NCI-H526 (cell line): ENCODE measurements at regions not wholly inside any gene's neighbourhood (a gene's known extent, or its start where the extent isn't known, plus 50 kb on each side); places are given as distances from the start of the nearest gene placed in this dataset.
"Not testable (repeated sequence)": the region's sequence is repeated elsewhere in the genome, so short reads cannot be mapped to it uniquely, and the experiment has no call there.

Experiments
- DNase-seq, 2 experiments: peaks; one replicate each; lab custom pipeline; 2025; lab: John Stamatoyannopoulos, UW

DNA sequence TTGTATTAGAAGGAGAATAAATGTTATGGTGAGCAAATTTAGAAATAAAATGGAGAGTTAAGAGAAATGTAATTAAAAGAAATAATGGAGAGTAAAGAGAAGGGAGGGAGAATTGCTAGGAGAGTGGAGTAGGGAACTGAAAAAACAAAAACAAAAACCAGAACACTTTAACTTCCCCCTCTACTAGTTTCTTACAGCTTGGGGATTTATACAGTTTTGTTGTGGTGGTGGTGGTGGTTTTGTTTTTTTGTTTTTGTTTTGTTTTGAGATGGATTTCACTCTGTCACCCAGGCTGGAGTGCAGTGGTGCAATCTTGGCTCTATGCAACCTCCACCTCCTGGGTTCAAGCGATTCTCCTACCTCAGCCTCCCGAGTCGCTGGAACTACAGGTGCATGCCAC, 322.4 kb downstream of the TMEM167A start:
- DNase-seq, result no peak

DNA sequence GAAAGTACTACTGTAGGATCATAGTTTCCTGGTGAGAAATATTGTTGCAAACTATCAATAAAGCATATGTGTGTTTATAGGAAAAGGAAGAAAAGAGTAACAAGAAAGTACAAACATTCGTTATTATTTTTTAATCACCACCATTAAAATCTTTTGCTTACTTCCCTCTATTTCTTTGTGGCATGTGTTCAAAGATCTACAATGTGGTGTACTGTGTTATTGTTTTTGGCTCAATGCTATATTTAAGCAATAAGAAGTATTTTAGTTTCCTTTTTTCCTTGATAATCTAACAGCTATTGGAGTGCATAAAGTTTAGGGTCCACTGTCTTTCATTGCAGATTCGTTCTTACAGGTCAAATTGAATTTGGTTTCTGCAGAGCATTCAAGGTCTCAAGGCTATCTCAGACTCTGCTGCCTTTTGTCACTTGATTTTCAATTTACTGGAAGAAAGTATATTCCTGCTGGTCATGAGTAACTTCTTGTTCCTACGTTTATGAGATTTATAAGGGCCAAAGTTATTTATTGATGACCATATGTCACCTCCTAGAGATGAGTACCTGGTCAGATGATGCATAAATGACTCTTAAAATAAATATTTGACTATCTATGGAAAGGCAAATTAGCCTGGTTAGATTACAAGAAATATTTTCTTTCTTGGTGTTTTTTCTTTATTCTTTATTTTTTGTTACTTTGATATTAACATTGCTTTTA, 323.0 kb downstream of the TMEM167A start:
- DNase-seq, result no peak

DNA sequence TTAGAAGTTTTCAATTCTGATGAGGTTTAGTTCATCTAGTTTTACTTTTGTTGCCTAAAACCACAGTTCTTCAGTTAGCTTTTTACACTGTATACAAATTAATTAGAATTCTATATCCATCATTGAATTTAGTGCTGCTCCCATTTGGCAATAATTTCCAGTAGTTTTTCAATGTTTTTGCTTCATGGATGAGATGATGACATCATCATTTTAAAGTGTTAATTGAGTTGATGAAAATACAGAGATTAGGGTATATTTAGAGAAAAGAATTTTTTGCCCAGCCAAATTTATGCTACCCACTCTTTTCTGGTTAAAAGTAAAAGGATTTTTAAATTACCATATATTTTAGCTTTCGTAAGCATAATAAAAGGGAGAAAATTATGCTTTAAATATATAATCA, 323.8 kb downstream of the TMEM167A start:
- DNase-seq, result no peak

DNA sequence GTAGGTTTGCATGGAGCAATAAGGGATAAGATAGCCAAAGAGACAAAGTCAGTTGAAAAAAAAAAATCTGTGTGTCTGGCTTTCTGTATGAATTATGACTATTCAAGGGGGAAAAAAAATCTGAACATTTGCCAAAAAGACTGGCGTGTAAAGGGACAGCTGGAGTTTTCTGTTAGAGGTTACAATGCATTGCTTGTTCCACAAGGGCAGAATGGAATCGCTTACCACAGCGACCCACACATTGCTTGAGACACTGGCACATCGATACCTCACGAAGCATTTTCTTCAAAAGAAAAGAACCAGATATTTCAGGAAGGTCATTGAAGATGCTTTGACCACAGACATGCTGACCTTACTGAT, 327.8 kb downstream of the TMEM167A start:
- DNase-seq, result peak; percentile 35 to 43

DNA sequence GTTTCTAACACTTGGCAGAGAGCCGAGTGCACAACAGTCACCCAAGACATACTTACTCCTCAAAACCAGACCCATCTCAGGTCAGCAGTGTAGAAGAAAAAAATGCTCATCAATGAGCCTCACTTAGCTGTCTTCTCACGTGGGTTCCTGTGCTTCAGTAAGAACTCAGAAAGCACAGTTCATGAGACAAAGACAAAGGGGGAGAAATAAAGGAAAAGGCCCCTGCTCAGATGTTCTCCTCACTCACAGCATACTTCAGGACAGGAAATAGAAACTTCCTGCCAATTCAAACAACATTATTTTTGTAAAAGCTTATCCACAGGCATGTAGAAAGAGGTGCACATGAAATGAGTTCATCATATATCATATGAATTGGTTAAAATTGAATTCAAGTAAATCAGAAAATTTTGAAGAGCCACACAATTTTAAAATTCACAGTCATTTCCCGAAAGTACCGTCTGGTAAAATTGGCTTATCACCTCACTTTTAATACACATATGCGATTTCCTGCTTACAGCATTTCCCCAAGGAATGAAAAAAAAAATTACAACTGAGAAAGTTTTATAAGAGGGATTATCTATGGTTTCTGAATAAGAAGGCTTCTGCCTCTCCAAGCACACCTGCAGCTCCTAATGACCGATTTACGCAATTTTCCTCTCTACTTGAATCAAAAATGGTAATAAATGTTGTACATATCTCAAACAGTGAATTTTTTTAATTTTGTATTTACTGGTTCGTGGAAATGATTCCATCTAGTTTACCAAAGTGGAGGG, 328.3 kb downstream of the TMEM167A start:
- no peak for DNase-seq

DNA sequence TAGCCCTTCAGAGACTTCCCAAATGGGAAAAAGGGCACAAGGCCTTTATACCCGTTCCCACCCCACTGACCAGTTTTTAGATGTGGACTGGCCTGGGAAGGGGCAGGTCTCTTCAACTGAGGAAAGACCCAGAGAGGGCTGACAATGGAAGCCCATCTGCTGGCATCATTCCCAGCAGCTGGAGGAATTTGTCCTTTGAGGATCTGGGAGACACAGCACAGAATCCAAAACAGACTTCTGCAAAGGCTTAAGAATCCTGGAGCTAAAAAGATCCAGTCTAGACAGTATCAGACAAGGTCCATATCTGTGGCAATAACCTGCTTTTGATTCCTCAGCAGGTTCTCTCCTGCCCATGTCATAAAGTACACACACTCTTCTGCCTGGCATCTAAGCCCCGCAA, 329.2 kb downstream of the TMEM167A start:
- DNase-seq, result no peak

DNA sequence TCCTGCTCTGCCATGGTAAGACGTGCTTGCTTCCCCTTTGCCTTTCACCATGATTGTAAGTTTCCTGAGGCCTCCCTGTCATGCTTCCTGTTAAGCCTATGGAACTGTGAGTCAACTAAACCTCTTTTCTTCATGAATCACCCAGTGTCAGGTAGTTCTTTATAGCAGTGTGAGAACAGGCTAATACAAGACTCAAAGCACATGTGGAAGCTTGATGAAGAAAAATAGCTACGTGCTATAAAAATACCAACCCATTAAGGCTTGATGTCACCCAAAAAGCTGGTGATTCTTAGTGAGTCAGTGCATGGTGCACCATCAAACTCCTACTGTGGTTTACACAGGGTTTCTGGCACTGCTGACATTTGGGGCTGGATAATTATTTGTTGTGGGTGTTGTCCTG, 332.2 kb downstream of the TMEM167A start:
- DNase-seq, result no peak

DNA sequence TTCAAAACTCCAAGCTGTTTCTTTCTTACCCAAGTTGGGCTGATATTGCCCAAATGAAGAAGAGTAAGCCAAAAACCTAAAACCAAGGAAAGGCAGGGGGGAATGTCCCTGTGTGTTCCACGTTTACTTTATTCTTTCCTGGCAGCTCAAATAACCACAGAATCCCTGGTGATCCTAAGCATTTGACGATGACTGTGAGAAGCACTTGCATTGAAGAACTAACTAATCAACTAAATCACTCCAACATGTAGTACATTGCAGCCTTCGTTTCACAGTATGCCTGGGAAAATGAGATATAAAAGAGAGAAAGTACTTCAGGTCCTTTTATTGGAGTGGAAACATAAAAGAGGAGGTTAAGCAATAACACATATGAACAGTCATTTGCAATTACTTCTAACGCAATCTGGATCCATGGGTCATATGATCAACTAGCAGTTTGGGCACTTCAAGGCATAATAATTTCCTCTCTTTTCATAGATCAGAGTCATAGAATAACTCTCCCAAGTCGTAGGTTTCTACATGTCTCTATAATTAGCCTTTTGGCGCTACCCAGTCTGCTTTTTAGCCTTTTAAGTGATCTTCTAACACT, 338.4 kb downstream of the TMEM167A start:
- DNase-seq, result no peak

DNA sequence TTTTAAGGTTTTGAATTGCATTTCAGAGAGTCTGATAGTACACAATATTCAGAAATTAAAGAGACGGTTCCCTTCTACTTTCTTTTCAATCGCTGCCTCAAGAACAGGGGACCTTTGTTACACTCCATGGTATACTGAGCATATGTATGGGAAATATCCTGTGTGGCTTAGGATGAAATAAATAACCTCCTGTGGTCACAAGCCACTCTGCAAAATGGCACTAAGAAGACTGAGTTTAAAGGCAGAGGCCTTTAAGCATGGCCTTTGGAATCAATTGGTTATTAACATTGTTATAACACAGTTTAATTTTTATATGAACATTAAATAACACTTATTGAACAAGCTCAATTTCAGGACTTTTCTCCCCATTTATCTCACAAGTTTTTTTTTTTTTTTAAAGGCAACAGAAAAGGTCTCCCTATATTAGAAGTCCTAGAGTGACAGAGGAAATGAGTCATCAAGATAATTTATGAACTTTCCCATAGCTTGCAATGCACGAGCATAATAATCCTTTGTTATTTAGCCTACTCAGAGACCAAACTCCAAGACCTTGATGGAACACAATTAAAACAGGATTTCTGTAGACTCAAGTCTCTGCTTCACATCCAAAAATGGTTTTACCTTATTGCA, 341.9 kb downstream of the TMEM167A start:
- DNase-seq, result no peak

DNA sequence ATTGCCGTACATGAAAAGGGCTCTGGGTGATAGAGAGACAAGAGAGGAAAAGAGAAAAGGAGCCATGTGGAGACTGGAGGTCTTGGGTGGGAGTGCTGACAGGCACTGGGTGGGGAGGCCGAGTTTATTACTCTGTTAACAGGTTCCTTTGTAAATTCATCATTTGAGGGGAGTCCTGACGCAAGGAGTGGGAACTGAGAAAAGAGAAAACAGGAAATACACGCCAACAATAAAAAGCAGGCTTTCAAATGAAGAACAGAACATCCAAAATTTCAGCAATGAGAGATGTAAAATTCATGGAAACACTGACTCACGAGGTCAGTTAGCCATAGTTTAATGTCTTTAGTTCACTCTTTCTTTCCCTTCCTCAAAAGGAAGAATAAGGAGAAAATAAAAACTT, 342.8 kb downstream of the TMEM167A start:
- DNase-seq, result no peak

DNA sequence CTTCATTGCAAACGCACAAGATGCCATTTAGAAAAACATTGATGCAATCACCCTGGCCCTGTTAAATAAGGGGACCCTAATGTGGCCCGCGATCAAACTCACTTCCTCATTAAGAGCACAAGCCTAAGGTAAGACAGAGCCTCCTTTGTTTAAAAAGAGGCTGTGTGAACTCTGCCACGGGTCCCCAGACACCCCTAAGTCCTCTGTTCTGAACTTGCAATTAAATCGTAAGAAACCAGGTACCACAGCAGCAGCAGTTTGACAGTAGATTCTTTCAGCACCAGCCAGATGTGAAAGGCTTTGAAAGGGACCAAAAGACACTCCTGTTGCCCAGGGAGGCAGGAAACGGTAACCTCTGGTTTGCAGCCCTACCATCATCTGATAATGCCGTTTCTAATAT, 346.3 kb downstream of the TMEM167A start:
- no peak for DNase-seq

DNA sequence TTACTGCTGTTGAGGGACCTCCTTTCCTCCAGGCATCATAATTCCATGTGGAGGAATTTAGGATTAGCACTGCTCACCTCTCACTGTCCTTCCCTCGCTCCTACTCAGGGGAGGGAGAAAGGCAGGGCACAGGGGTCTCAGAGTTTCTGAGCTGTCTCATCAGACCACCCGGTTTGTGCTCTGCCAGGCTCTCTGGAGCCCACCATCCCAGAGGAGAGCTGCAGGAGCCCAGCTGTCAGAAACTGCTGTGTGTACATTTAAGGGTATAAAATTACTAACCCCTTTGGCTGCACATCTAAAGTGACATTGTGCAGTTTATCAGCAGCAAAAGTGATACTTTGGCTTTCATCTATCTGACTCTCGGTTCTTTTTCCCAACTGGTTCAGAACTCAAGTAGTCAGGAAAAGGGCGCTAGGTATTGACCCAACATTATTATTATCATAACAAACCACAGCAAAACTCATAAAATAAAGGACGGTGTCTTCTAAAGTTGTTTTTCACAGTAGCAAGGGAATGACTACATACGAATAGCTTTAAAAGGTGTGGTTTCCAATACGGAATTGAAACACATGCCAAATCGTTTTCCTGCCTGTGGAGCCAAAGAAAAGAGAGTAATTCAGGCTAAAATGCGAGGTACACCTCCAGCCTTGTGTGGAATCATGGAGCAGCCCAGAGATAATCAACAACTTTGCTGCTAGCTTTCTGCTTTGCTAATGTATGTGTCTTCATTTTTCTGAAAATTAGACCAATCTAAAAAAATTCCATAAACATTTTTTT, 348.1 kb downstream of the TMEM167A start:
- no peak for DNase-seq

DNA sequence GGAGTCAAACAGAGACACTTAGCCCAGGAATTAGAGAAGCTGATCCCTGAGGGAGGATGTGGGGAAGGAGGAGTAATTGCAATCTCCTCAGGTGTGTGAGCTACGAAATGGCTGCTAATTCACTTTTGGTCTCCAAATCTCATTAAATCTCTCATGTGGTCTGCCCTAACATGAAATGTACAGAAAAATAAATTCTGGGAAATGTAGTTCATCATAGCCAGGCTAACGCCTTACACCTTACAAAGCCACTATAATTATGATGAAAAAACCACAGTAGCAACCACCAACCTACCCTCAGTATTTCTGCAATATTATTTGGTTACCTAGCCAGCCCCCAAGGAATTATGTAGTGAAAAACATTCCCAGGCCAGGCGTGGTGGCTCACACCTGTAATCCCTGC, 354.0 kb downstream of the TMEM167A start:
- no peak for DNase-seq

DNA sequence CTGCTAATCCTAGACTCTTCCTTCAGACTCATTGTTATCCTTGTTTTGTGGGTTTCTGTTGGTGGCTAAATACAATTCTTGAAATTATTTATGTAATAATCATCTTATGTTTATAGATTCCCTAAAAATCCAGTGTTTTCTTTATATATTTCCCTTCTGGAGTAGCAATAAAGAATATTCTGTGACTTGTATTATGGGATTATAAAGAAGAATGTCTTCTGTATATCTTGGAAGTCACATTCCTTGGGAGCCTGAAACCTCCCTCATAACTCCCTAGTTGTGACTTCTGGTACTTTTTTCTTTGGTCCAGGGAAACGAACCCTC, 356.1 kb downstream of the TMEM167A start:
- DNase-seq, result no peak

DNA sequence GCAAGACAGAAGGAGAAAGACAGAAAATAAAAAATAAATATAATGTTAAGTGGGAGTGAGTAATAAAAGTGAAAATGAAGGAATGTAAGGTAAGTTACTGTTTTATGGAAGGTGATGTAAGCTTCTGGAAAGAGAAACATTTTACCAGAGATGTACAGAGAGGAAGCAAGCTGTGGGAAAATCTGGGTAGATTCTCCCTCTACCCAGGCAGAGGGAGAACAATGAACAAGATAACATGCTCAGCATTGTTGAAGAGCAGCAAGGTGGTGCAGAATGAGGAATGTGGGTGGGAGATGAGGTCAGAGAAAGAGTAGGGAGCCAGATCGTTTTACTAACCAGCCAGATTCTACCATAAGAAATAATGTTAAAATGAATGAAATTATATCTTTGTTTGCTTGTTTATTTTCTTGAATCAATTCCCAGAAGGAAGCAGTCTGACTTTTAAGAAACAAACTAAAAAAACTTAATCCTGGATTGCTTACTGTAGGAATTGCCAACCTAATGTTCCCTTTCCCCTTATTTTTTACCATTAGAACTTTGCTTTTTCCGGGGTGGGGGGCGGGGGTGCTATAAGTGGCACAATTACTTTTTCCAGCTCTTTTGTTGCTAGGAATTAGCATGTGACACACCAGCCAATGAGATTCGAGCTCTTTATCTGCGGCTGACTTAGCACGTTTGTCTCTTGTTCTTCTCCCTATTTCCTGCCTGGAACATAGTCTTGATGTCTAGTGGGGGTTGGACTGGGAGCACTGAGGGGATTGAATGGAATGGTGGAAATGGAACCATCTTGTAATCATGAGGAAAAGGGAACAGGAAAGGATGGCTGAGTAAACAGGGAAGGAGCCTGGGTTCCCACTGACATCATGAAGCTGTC, 356.7 kb downstream of the TMEM167A start:
- no peak for DNase-seq

DNA sequence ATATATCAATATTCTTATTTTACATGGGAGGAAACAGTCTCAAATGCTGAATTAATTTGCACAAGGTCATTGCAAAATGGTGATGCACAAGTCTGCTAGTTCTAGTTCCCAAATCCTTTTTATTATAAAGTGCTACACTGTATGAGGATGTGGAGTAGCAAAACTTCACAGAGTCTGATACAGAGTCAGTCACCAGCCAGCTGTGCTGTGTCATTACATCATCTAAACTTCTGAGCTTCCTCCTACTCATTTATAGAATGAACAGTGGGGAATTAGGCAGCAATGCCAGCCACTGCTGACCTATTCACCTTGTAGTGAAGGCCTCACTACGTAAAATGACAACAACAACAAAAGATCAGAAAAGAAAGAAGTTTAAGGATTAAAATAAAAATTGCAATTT, 357.8 kb downstream of the TMEM167A start:
- no peak for DNase-seq

DNA sequence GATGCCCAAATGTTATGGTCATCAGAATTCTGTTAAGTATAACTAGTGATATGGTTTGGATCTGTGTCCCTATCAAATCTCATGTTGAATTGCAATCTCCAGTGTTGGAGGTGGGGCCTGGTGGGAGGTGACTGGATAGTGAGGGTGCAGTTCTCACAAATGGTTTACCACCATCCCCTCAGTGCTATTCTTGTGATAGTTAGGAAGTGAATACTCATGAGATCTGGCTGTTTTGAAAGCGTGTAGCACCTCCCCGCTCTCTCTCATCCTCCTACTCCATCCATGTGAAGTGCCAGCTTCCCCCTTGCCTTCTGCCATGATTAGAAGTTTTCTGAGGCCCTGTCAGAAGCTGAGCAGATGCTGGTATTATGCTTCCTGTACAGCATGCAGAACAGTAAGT, 359.5 kb downstream of the TMEM167A start:
- DNase-seq, result no peak

DNA sequence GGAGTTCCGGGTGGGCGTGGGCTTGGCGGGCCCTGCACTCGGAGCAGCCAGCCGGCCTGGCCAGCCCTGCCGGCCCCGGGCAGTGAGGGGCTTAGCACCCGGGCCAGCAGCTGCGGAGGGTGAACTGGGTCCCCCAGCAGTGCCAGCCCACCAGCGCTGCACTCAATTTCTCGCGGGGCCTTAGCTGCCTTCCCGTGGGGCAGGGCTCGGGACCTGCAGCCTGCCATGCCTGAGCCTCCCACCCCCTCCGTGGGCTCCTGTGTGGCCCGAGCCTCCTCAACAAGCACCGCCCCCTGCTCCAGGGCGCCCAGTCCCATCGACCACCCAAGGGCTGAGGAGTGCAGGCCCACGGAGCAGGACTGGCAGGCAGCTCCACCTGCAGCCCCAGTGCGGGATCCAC, 362.5 kb downstream of the TMEM167A start:
- not testable (repeated sequence) for DNase-seq

DNA sequence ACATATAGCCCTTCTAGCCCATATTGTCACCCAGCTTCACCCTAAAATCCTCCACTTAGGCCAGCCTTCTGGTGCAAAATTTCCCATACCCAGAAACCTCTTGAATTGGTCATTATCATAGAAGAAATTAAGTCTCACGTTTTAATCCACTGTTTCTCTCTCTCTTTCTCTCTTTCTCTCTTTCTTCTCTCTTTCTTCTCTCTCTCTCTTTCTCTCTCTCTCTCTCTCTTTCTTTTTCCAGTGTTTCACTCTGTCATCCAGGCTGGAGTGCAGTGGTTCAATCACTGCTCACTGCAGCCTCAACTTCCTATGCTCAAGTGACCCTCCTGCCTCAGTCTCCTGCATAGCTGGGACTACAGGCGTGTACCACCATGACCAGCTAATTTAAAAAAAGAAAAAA, 363.4 kb downstream of the TMEM167A start:
- no peak for DNase-seq

DNA sequence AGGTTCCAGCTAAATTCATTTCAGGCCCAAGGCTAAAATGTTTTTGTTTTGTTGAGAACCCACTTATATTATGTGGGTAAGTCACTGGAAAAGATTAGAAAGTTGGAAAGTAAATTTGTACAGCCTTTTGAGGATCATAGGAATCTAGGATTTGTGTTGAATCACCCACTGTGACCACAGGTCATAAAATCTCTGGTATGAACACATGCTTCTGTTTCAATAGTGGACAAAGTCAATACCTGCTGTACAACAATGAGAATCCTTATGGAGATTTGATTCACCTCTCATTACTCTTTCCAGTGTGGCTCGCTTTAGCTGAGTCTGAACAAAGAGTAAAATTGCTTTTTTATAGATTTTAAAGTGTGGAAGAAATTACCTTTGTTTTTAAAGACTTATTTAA, 369.5 kb downstream of the TMEM167A start:
- no peak for DNase-seq

DNA sequence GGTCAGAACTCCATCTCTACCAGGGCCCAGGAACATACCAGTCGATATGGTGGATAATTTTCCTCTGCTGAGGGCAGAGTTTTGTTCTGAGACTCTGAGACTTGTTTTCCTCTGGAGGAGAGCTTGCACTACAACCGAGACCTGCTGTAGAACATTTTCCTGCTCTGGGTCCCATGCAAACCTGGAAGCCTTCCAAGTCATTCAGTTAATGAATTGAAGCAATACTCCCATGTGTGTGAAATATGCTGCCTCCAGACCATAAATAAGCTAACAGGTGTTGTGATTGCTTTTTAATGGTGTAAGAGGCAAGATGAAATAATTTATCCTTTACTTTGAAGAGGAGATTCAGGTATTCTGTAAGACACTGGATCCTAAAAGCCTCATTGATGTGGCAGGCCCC, 372.8 kb downstream of the TMEM167A start:
- DNase-seq, result no peak
